HuH-7.5 (cell line): ENCODE measurements at regions not wholly inside any gene's neighbourhood (a gene's known extent, or its start where the extent isn't known, plus 50 kb on each side); places are given as distances from the start of the nearest gene placed in this dataset.
"Not testable (repeated sequence)": the region's sequence is repeated elsewhere in the genome, so short reads cannot be mapped to it uniquely, and the experiment has no call there.

Experiments
- DNase-seq: peaks from one replicate; pipeline ENCODE4 v3.0.0; 2011; ENCODE audit warnings: low spot score

DNA sequence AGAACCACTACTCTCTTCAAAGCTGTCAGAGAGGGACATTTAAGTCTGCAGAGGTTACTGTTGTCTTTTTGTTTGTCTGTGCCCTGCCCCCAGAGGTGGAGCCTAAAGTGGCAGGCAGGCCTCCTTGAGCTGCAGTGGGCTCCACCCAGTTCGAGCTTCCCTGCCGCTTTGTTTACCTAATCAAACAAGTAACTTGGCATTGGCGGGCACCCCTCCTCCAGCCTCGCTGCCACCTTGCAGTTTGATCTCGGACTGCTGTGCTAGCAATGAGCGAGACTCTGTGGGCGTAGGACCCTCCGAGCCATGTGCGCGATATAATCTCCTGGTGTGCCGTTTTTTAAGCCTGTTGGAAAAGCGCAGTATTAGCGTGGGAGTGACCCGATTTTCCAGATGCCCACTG lies 920.7 kb downstream of the REEP3 start:
- DNase-seq: not testable (repeated sequence)

- DNase-seq: no peak
These were observed 923.0 kb downstream of the REEP3 start for GRCh38 chr10:64444163-64444562.

- DNase-seq: no peak
These were observed 923.4 kb downstream of the REEP3 start for GRCh38 chr10:64444564-64444963.

GRCh38 chr10:64449603-64450002 lies 928.4 kb downstream of the REEP3 start:
- no peak for DNase-seq

- DNase-seq: no peak
These were observed 929.1 kb downstream of the REEP3 start for GRCh38 chr10:64450312-64450711.

GRCh38 chr10:64454962-64455361 lies 933.8 kb downstream of the REEP3 start:
- no peak for DNase-seq

DNA sequence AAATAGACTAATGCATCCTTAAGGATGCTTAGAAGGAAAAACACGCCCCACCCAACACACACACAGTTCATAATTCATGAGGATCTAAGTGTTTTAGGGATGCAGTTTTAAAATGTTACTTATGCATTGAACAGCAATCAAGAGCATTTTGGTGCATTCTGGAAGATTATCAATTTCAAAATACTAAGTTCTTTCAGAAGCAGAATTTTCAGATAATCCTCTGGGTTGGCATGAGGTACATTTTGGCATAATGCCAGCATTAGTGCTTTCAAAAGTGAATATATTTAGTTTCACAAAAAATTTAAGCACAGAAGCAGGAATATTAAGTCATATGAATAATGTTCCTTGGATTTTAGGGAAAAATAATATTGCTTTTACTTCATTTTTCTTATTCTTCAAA lies 937.1 kb downstream of the REEP3 start:
- DNase-seq: no peak

DNA sequence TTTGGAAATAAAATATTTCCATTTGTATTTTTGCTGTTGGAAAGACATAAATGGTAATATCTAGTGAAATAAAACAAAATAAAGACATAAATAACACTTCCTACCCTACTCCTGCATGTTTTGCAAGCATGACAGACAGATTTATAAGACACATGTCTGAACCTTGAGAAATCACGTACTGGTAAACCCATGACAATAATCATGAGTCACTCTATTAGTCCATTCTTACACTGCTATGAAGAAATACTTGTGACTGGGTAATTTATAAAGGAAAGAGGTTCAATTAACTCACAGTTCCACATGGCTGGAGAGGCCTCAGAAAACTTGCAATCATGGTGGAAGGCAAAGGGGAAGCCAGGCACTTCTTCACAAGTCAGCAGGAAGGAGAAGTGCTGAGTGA lies 942.2 kb downstream of the REEP3 start:
- no peak for DNase-seq

- no peak for DNase-seq
These were observed 944.5 kb downstream of the REEP3 start for GRCh38 chr10:64465653-64466052.

DNA sequence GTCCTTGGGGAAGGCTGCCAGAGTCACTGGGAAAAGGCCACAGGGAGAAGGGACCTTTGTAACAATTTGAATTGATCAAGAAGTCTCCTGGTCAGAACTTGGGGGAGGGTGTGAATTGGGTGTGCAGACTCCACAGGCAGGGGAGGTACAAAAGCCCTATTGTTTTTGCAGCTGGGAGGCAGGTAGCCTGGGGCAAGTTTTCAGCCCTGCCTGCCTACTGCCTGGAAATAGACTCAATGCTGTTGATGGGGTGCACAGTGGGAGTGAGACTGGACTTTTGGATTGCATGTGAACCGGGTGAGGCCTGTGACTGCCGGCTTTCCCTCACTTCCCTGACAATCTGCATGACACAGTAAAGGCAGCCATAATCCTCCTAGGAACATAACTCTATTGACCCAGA lies 947.0 kb downstream of the REEP3 start:
- no peak for DNase-seq

DNA sequence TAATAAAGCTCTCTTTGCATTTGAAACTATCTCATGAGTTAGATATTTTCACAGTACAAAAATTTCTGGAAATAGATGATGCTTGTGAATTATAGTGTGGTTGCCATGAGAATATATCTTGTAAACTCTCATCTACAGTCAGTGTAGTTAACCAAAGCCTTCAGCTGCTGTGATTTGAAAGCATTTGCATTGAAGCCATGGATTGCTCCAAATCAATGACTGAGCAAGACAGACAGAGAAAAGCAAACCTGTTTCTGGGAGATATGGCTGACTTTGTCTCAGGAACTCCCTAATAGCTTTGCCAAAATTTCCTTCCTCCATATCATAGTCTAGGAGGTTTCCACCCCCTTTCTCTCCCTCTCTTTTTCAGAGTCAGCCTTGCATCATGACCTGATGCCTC lies 955.3 kb downstream of the REEP3 start:
- DNase-seq: no peak

DNA sequence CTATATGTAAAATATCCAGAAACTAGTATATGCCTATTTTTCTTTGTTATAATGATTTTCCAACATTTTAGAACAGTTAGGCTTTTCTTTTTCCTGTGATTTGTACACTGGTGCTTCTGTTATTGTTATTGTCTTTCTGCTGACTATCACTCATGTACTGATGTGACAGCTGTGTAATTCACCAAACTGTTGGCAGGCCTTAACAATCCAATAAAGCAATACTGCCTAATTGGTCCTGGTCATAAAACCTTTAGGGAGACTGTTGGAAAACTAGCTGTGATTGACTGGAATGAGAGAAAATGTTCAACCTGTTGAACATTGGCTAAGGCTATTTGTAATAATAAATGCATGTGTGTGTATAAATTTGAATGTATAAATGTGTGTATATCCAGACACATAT lies 956.6 kb downstream of the REEP3 start:
- DNase-seq: no peak

DNA sequence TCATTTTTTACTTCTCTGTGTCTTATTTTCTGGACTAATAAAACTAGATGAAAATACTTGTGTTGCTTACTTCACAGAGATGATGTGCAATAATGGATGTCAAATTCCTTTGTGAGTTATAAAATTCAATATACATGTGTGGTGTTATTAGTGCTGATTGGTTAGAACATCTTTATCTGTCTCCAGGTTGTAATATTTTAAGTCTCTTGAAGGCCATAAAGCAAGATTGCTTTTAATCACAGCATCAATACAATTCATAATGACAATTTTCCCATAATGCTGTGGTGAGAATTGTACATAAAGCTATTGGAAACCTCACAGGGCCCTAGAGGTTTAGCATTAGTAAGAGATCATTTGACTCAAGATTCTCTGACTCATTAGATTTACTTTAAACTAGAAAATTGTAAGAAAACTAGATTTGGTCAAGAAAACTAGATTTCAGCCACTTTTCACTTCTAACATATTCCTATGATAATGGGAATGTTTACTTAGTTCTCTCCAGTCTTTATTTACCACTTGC lies 963.7 kb downstream of the REEP3 start:
- no peak for DNase-seq

DNA sequence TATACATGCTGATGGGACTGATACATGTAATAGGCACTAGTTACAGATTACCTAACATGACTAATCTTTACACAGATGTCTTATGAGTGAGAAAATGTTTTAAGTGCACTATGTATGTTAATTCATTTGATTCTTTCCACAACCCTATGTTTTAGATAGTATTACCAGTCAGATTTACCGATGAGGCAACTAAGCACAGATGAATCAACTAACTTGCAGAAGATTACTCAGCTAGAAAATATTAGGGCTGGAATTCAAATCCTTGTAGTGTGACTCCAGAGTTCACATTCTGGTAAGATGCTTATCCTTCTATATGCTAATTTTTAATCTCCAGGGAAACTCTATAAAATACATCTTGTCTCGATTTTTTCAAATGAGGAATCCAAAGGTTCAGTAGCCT lies 964.9 kb downstream of the REEP3 start:
- DNase-seq: no peak

- no peak for DNase-seq
These were observed 965.7 kb downstream of the REEP3 start for GRCh38 chr10:64486901-64487300.

DNA sequence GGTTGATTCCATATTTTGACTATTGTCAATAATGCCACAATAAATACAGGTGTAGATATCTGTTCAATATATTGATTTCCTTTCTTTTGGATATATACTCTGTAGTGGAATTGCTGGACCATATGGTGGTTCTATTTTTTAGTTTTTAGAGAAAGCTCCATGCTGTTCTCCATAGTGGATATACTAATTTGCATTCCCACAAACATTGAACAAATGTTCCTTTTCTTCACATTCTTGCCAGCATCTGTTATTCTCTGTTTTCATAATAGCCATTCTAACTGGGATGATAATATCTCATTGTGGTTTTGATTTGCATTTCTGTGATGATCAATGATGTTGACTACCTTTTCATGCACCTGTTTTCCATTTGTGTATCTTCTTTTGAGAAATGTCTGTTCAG lies 973.7 kb downstream of the REEP3 start:
- no peak for DNase-seq

DNA sequence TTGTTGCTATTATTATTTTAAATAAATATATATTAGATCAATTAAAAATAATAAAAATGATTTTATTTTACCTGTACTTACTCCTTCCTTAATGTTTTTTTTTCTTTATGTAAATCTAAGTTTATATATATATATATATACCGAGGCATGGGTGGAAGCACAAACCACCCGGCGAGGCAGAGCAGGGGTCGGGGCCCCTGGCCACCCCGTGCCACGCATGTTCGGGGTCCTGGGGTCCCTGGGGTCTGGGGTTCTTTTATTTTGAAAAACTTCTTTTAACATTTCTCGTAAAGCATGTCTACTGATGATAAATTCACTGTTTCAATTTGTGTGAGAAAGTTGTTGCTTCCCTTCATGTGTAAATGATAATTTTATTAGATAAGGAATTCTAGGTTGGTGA lies 976.1 kb downstream of the REEP3 start:
- DNase-seq: no peak

GRCh38 chr10:64501807-64502206 lies 980.6 kb downstream of the REEP3 start:
- DNase-seq: no peak

- no peak for DNase-seq
These were observed 981.7 kb downstream of the REEP3 start for GRCh38 chr10:64502936-64503335.

DNA sequence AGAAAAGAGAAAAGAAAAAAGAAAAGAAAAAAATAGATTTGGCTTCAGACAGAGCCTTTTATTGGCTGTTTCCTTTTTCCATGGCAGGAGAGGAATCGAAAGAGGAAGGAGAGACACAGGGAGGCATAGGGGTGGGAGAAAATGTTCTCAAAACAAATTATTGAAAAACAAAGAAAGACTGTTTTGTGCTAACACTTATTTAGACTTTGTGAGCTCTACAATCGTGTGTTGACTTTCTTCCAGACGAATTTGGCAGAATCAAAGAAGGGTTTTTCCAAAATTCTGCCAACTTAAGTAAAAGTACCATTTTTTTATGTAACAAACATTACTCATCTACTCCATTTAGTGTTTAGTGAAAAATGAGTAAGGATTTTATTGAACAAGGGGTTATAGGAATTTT lies 982.2 kb downstream of the REEP3 start:
- DNase-seq: no peak

- DNase-seq: no peak
These were observed 984.3 kb downstream of the REEP3 start for GRCh38 chr10:64505501-64505900.

GRCh38 chr10:64506963-64507362 lies 985.8 kb downstream of the REEP3 start:
- DNase-seq: no peak

GRCh38 chr10:64507651-64508028 lies 986.4 kb downstream of the REEP3 start:
- no peak for DNase-seq

DNA sequence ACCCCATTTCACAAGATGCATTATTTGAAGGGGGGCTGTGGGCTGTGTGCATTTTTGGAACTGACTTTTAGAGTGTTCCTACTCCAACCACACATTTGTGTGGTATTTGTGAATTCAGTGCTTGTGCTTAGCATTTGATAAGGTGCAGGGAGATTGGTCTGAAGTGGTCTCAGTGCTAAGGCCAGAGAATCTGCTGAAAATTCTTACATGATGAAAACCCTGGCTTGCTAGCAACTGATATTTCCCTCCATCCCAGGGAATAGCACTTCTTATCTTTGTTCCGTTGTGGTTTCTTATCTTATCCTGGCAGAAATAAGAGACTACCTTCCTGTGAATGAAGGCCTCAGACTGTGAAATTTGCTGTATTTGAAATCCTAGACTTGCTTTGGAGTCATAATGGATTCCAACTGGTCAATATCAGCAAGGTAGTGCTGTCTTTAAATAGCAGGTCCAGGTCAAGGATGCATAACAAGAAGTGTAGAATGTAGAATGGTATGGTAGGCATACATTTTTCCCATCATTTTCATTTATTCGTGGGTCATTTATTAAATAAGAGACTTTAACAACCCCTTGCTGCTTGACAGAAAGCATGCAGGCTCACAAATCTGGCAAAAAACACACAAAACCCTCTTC lies 986.9 kb downstream of the REEP3 start:
- DNase-seq: no peak
